ENCODE measurements at regions not wholly inside any gene's neighbourhood (a gene's known extent, or its start where the extent isn't known, plus 50 kb on each side); places are given as distances from the start of the nearest gene placed in this dataset.
"Not testable (repeated sequence)": the region's sequence is repeated elsewhere in the genome, so short reads cannot be mapped to it uniquely, and the experiment has no call there.

- no peak for DNase-seq
Measured at GRCh38 chr17:27066315-27066714, 227.6 kb upstream of the WSB1 start.

DNA sequence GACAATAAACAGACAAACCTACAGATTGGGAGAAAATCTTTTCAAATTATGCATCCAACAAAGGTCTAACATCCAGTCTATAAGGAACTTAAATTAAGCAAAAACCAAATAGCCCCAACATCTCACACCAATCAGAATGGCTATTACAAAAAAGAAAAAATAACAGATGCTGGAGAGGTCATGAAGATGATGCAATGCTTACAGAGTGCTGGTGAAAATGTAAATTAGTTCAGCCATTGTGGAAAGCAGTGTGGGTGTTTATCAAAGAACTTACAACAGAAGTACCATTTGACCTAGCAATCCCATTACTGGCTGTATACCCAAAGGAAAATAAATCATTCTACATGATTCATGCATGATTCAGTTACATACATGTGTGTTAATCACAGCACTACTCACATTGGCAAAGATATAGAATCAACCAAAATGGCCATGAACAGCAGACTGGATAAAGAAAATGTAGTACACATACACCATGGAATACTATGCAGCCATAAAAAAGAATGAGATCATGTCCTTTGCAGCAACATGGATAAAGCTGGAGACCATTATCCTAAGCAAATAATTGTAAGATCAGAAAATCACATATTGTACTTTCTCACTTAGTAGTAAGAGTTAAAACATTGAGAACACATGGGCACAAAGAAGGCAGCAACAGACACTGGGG is 223.9 kb upstream of the WSB1 start:
- DNase-seq = no peak

DNA sequence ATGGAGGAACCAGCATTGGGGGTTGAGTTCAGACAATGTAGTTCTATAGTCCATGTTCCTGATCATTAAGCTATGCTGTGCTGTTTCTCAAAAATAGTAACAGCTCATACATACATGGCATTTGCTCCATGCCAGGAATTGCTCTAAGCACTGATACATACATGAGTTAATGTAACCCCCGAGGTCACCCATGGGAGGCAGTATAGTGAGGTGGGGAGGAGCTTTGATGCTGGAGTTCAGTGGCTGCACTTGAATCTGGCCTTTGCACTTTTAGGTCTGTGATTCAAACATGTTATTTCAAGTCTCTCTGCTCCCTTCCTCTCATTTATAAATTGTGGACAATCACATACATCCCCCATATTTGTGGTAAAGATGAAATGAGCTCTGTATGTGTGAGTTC is 223.1 kb upstream of the WSB1 start:
- no peak for DNase-seq

DNA sequence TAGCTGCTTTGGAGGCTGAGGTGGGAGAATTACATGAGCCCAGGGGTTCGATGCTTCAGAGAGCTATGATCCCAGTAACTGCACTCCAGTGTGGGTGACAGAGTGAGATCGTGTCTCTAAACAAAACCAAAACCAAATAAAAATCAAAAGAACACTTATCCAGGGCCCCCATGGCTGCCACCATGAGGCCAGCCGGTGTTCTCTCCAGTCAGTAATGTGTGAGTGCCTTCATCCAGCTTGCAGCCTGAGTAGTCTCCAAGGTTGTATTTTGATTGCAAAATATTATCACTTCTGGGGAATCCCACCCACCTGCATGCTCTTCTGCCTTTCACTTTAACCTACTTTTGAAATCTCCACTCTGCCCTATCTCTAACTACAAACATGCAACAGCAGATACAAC is 221.0 kb upstream of the WSB1 start:
- no peak for DNase-seq

GRCh38 chr17:27076814-27077213 is 217.1 kb upstream of the WSB1 start:
- DNase-seq = no peak

DNA sequence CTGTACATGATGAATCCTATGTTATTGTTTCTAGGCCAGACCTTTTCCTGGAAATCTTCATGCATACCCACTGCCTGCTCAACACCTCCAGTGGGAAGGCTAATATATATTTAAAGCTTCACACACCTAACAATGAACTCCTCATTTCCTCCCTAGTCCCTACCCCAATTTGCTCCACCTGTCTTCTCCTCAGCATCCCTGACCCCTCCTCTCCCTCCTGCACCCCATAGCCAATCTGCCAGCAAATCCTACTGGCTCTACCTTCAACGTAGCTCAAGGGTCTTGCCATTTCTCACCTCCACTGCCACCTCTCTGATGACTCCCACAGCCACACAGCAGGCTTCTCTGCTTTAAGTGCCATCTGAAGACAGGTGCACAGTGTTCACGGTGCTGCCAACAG is 215.6 kb upstream of the WSB1 start:
- no peak for DNase-seq

- no peak for DNase-seq
Measured at GRCh38 chr17:27079660-27080059, 214.3 kb upstream of the WSB1 start.

DNA sequence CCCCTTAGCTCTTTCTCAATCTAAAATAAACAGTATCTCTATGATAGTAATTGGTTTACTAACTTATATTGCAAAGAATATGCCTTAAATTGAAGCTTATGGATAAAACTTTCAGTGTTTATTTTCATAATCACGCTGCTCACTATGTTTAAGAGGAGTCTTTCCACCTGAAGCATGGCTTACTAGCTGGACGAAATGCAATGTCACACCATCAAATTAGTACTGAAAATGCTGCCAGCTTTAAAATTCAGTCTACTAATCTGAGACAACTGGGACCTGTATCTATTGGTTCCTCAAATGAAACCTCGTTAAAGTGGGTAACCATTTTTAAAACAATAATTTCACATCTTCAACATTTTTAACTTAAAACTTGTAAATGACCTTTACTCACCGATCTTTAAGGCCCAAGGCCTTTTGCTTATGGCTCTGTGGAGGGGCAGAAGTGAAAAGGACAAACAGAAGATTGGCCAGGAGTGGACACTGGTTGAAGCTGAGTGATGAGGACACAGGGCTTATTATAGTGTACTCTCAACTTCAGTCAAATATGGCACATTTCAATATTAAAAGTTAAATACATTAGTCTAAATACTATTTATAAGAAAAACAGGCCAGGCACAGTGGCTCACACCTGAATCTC is 212.8 kb upstream of the WSB1 start:
- DNase-seq = no peak

DNA sequence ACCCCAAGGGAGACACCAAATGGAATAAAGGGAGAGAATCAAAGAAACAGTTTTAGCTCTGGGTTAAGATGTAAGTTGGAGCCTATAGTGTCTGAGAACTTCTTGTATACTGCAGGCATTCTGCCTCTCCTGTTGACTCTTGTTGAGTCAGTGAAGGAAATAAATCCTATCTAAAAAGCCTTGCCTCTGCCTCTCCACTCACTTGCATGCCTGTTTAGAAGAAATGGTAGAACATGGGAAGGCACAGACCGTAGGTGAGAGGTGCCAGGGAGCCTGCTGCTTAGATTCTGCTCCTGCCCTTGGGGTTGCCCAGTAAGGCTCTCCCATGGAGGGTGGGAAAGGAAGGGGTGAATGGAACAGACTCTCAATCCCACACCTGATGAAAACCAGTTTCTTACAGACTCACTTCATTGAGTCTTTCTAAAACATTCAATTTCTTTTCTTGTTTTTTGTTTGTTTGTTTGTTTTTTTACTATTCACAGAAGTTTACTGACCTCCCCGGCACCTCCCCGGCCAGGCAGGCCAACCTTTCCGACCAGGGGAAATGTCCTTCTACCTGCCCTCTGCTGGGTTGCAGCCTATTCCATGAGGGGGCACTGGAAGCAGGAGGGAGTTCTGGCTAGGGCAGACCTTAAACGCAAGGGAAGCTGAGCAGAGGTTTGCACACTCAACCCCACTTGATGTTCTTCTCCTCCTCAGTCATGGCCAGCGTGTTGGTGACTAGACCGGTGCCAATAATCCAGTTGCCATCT is 211.7 kb upstream of the WSB1 start:
- no peak for DNase-seq

DNA sequence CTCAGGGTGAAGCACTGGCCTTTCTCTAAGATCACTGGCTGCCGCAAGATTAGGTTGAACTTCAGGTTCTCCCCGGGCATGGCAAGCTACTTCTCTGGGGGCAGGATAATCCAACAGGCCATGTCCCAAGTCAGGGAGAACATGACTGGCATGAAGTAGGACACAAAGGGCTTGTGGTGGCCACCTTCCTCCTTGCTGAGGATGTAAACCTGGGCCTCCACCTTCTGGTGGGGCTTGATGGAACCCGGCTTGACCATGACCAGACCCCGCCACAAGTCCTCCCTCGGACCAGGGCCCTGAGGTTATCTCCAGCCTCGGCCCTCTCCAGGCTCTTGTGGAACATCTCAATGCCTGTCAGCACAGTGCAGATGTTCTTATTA is 211.1 kb upstream of the WSB1 start:
- no peak for DNase-seq

- no peak for DNase-seq
Measured at GRCh38 chr17:27083408-27084185, 210.3 kb upstream of the WSB1 start.

DNA sequence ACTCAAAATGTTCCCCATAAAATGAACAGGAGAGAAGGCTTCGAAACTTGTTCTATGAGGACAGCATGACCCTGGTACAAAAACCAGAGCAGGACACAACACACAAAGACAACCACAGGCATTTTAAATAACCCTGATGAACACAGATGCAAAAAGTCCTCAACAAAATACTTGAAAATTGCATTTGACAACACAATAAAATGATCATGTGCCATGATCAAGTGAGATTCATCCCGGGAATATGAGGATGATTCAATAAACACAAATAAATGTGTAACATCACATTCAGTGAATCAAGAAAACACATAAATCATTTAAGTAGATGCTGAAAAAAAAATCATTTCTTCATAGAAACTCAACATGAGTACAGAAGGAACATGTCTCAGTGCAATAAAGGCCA is 208.4 kb upstream of the WSB1 start:
- DNase-seq = no peak

- no peak for DNase-seq
Measured at GRCh38 chr17:27086526-27086925, 207.4 kb upstream of the WSB1 start.

DNA sequence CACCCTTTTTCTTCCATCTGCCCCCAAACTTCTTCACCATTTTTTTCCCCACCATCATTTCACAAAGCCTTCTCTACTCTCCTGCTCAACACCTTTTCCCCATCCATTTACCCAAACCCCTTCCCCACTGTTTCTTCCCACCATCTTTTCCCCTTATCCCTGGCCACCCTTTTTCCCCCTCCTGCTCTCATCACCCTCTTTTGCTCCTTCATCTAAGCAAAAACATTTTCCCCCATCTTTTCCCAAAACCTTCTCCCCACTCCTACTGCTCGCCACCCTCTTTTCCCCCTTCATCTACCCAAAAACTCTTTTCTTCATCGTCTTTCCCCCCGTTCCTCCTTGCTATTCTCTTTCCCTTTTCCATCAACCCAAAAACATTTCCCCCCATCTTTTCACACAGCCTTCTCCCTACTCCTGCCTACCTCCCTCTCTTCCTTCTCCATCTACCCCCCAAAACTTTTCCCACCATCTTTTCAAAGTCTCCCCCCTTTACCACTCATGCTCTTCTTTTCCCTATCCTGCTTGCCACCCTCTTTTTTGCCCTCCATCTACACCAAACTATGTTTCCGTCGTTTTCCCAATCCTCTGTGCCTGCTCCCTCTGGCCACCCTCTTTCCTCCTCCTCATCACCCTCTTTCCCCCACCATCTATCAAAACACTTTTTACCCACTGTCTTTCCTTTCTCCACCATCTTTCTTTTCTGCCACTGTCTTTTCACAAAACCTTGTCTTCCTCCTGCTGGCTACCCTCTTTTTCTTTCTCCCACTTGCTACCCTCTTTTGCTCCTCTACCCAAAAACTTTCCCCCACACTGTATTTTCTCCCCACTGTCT is 205.8 kb upstream of the WSB1 start:
- DNase-seq = no peak

DNA sequence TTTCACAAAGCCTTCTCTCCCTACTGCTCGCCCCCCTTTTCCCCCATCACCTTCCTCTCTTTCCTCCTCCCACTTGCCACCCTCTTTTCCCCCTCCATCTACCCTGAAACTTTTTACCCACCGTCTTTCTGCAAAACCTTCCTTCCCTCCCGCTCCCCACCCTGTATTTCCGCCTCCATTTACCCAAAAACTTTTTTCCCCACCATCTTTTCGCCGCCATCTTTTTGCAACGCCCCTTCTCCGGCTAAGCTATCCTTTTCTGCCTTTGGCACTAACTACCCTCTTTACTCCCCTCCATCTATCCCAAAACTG is 205.2 kb upstream of the WSB1 start:
- no peak for DNase-seq

GRCh38 chr17:27089079-27089928 is 204.6 kb upstream of the WSB1 start:
- not testable (repeated sequence) for DNase-seq

DNA sequence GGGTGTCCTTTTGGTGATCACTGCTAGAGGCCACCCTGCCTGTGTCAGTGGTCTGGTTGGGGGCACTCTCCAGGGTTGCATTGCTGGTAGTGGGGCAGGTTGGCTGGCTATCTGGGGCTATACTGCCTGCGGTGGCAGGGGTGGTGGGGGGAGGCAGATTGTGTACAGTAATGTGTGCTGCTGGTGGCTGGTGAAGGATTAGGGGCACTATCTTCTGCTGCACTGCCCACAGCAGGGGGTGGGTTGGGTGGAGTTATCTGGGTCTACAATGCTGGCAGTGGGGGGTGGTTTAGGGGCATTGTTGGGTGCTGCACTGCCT is 204.0 kb upstream of the WSB1 start:
- no peak for DNase-seq

- DNase-seq = not testable (repeated sequence)
Measured at GRCh38 chr17:27090450-27091042, 203.4 kb upstream of the WSB1 start.

DNA sequence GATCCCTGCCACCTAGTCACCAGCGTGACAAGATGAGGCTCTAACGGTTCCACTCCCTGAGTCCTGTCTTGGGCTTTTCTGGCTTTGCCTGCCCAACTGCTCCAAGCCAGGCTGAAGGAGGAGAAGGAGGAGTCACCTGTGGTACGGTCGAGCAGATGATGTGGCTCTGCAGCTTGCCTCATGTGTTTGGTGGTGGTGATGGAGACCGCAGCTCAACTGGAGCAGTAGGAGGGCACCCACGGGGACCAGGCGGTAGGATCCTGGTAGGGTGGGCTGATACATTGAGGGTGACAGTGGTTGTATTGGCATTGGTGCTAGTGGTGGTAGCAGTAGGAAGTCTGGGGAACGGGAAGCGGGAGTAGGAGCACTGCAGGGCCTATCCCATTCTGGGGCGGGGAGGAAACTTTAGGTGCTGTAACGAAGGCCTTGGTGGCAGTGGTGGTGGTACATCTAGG is 202.8 kb upstream of the WSB1 start:
- no peak for DNase-seq

DNA sequence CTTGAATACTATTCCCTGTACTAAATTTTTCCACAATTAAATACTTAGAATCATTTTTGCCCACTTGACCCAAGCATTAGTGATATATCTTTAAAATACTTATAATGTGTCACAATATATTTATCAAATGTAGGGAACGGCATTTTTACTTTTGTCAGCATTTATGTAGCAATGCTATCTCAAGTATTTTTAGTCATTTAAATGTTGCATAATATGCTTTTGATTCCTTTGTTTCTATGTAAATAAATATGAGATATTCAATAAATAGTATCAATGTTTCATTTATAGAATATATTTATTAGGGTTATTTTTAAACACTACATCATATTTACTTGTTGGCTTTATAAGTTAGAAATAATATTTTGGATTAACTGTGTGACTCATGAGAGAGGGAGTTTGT is 199.7 kb upstream of the WSB1 start:
- DNase-seq = not testable (repeated sequence)

GRCh38 chr17:27095821-27096220 is 198.1 kb upstream of the WSB1 start:
- not testable (repeated sequence) for DNase-seq

Measured in activated CD4-positive, alpha-beta T cell treated with anti-CD3 and anti-CD28 coated beads for 4 hours (primary cell).